Endodermal cell (in vitro differentiated cells): ENCODE measurements at regions not wholly inside any gene's neighbourhood (a gene's known extent, or its start where the extent isn't known, plus 50 kb on each side); places are given as distances from the start of the nearest gene placed in this dataset.

Experiments
- DNase-seq: peaks from one replicate; pipeline ENCODE4 v3.0.0-alpha.2; 2017
- H3K27ac ChIP-seq: 2 replicates; pipeline ENCODE4 v1.5.1; 2013; ENCODE audit warnings: mild to moderate bottlenecking, low read depth, low read length, moderate library complexity
- H3K27me3 ChIP-seq: 2 replicates; pipeline ENCODE4 v1.6.1; 2013; ENCODE audit warnings: mild to moderate bottlenecking, low read length, moderate library complexity; ENCODE audit not compliant: insufficient read depth, control insufficient read depth, poor library complexity, severe bottlenecking
- H3K36me3 ChIP-seq: 2 replicates; pipeline ENCODE4 v1.7.0; 2013; ENCODE audit warnings: mild to moderate bottlenecking, low read length, moderate library complexity; ENCODE audit not compliant: control insufficient read depth, insufficient read depth
- H3K4me1 ChIP-seq: one replicate; pipeline ENCODE4 v1.7.0; 2013; ENCODE audit warnings: low read length; ENCODE audit not compliant: control insufficient read depth, insufficient read depth
- H3K4me3 ChIP-seq: 2 replicates; pipeline ENCODE4 v1.5.1; 2013; ENCODE audit warnings: mild to moderate bottlenecking, low read length, moderate library complexity
- H3K9ac ChIP-seq: 2 replicates; pipeline ENCODE4 v1.6.1; 2013; ENCODE audit warnings: mild to moderate bottlenecking, low read length, moderate library complexity; ENCODE audit not compliant: poor library complexity, severe bottlenecking; ENCODE audit errors: extremely low read depth
- H3K9me3 ChIP-seq: 2 replicates; pipeline ENCODE4 v1.6.1; 2013; ENCODE audit warnings: mild to moderate bottlenecking, low read length, moderate library complexity; ENCODE audit not compliant: control insufficient read depth
- H3K27ac Mint-ChIP-seq: 2 replicates; pipeline ENCODE4 v1.8.0; 2020; ENCODE audit warnings: mixed read lengths
- H3K27me3 Mint-ChIP-seq: 2 replicates; pipeline ENCODE4 v1.8.0; 2021; ENCODE audit warnings: mild to moderate bottlenecking, mixed read lengths; ENCODE audit not compliant: insufficient read depth
- H3K36me3 Mint-ChIP-seq: 2 replicates; pipeline ENCODE4 v1.8.0; 2020; ENCODE audit warnings: low read depth, mixed read lengths
- H3K4me1 Mint-ChIP-seq: 2 replicates; pipeline ENCODE4 v1.8.0; 2020; ENCODE audit warnings: mixed read lengths
- H3K4me3 Mint-ChIP-seq: 2 replicates; pipeline ENCODE4 v1.8.0; 2020; ENCODE audit warnings: mild to moderate bottlenecking, moderate library complexity, mixed read lengths
- H3K9me3 Mint-ChIP-seq: 2 replicates; pipeline ENCODE4 v1.8.0; 2020; ENCODE audit warnings: mild to moderate bottlenecking, mixed read lengths
- CTCF ChIP-seq: fragments of 200-600 bp; sonication (generic); conservative IDR thresholded peaks from 2 replicates; pipeline ENCODE4 v1.5.0; 2021; ENCODE audit warnings: antibody characterized with exemption, mild to moderate bottlenecking
- WGBS, 2 experiments: methylation state at CpG; one replicate each; pipeline versions ENCODE4 v1.1.5 to v1.1.7; 2013; ENCODE audit warnings: missing lambda C conversion rate in 2 of 2, mixed read lengths in 1 of 2; ENCODE audit not compliant: insufficient coverage in 1 of 2, insufficient read length in 1 of 2; 5-methylcytosine and 5-hydroxymethylcytosine counted together

- DNase-seq: no peak
- Histone ChIP-seq H3K4me1 (no peaks in the 10 kb centered on the region), H3K9ac (no peak overlapping the region), H3K27ac (no peak overlapping the region), H3K9me3 (no peaks in the 10 kb centered on the region), H3K27me3 (no peaks in the 10 kb centered on the region), H3K36me3 (no peaks in the 10 kb centered on the region), H3K4me3 (no peak overlapping the region)
- WGBS, 2 experiments: 50 to 82% methylated on average over 3 to 5 of the region's 5 CpGs
- Mint-ChIP-seq H3K9me3 (peaks cover 10% of the 10 kb centered on the region), H3K27ac (no peak overlapping the region), H3K36me3 (no peaks in the 10 kb centered on the region), H3K4me1 (peaks cover 22% of the 10 kb centered on the region), H3K4me3 (no peak overlapping the region), H3K27me3 (no peaks in the 10 kb centered on the region)
- no peak for TF ChIP-seq CTCF
Measured at GRCh38 chr15:94968133-94968532, 736.8 kb downstream of the MCTP2 start.

- Mint-ChIP-seq H3K4me1 (peaks cover 22% of the 10 kb centered on the region), H3K4me3 (no peak overlapping the region), H3K36me3 (no peaks in the 10 kb centered on the region), H3K27ac (no peak overlapping the region), H3K9me3 (peaks cover 4% of the 10 kb centered on the region), H3K27me3 (no peaks in the 10 kb centered on the region)
- no peak for TF ChIP-seq CTCF
- Histone ChIP-seq H3K9ac (no peak overlapping the region), H3K4me3 (no peak overlapping the region), H3K4me1 (no peaks in the 10 kb centered on the region), H3K27ac (no peak overlapping the region), H3K9me3 (no peaks in the 10 kb centered on the region), H3K27me3 (no peaks in the 10 kb centered on the region), H3K36me3 (no peaks in the 10 kb centered on the region)
- DNase-seq: no peak
- WGBS, 2 experiments: 100% methylated on average over 1 of the region's 1 CpG; no CpG with 5 or more reads in 1 of the 2 experiments
Measured at GRCh38 chr15:94970096-94970495, 738.7 kb downstream of the MCTP2 start.

- H3K27me3 ChIP-seq: no peaks in the 10 kb centered on the region
- TF ChIP-seq CTCF: no peak
- H3K36me3 ChIP-seq: no peaks in the 10 kb centered on the region
- H3K36me3 Mint-ChIP-seq: no peaks in the 10 kb centered on the region
- no peaks in the 10 kb centered on the region for H3K9me3 ChIP-seq
- H3K27me3 Mint-ChIP-seq: no peaks in the 10 kb centered on the region
- H3K9ac ChIP-seq: no peak overlapping the region
- H3K27ac ChIP-seq: no peak overlapping the region
- H3K4me3 Mint-ChIP-seq: no peak overlapping the region
- peaks cover 6% of the 10 kb centered on the region for H3K9me3 Mint-ChIP-seq
- no peak overlapping the region for H3K4me3 ChIP-seq
- WGBS, 2 experiments: 79 to 92% methylated on average over 8 to 9 of the region's 9 CpGs
- peaks cover 22% of the 10 kb centered on the region for H3K4me1 Mint-ChIP-seq
- DNase-seq: no peak
- no peaks in the 10 kb centered on the region for H3K4me1 ChIP-seq
- no peak overlapping the region for H3K27ac Mint-ChIP-seq
Measured at GRCh38 chr15:94970802-94971201, 739.4 kb downstream of the MCTP2 start.
